ENCODE measurements at regions not wholly inside any gene's neighbourhood (a gene's known extent, or its start where the extent isn't known, plus 50 kb on each side); places are given as distances from the start of the nearest gene placed in this dataset.
"Not testable (repeated sequence)": the region's sequence is repeated elsewhere in the genome, so short reads cannot be mapped to it uniquely, and the experiment has no call there.

- DNase-seq = no peak
Measured at GRCh38 chr9:84054341-84055010, 73.9 kb downstream of the RMI1 start.

- DNase-seq = no peak
Measured at GRCh38 chr9:84057662-84058061, 77.1 kb downstream of the RMI1 start.

- no peak for DNase-seq
Measured at GRCh38 chr9:84059936-84060335, 79.3 kb downstream of the RMI1 start.

- no peak for DNase-seq
Measured at GRCh38 chr9:84061613-84062193, 81.1 kb downstream of the RMI1 start.

- DNase-seq = no peak
Measured at GRCh38 chr9:84062538-84062937, 81.9 kb downstream of the RMI1 start.

GRCh38 chr9:84067821-84068220 is 87.2 kb downstream of the RMI1 start:
- DNase-seq = no peak

GRCh38 chr9:84068872-84069271 is 88.3 kb downstream of the RMI1 start:
- no peak for DNase-seq

- no peak for DNase-seq
Measured at GRCh38 chr9:84070590-84070989, 90.0 kb downstream of the RMI1 start.

GRCh38 chr9:84072621-84073180 is 92.1 kb downstream of the RMI1 start:
- no peak for DNase-seq

- DNase-seq = no peak
Measured at GRCh38 chr9:84075004-84075403, 94.4 kb downstream of the RMI1 start.

GRCh38 chr9:84076384-84076783 is 95.8 kb downstream of the RMI1 start:
- DNase-seq = no peak

- not testable (repeated sequence) for DNase-seq
Measured at GRCh38 chr9:84077816-84078215, 97.2 kb downstream of the RMI1 start.

GRCh38 chr9:84079994-84080393 is 99.4 kb downstream of the RMI1 start:
- no peak for DNase-seq

GRCh38 chr9:84101964-84102632 is 121.5 kb downstream of the RMI1 start:
- no peak for DNase-seq

GRCh38 chr9:84103651-84104377 is 123.2 kb downstream of the RMI1 start:
- DNase-seq = no peak

GRCh38 chr9:84107081-84107480 is 126.5 kb downstream of the RMI1 start:
- no peak for DNase-seq

- no peak for DNase-seq
Measured at GRCh38 chr9:84107995-84108394, 127.4 kb downstream of the RMI1 start.

- DNase-seq = no peak
Measured at GRCh38 chr9:84111726-84112125, 131.1 kb downstream of the RMI1 start.

GRCh38 chr9:84121991-84122523 is 141.5 kb downstream of the RMI1 start:
- DNase-seq = no peak

- no peak for DNase-seq
Measured at GRCh38 chr9:84122572-84122971, 142.0 kb downstream of the RMI1 start.

- no peak for DNase-seq
Measured at GRCh38 chr9:84123648-84124406, 143.2 kb downstream of the RMI1 start.

GRCh38 chr9:84125046-84125445 is 144.4 kb downstream of the RMI1 start:
- no peak for DNase-seq
